B cell (primary cell): ENCODE measurements at regions not wholly inside any gene's neighbourhood (a gene's known extent, or its start where the extent isn't known, plus 50 kb on each side); places are given as distances from the start of the nearest gene placed in this dataset.

Experiments
- ATAC-seq: fragments of 200-7000 bp; cut with Tn5 transposase; one replicate; pipeline ENCODE4 v1.10.0; 2021; ENCODE audit warnings: low read depth, mild to moderate bottlenecking, moderate number of reproducible peaks, moderate library complexity
- CTCF ChIA-PET: fragments of 350-600 bp; sonication (Branson Sonifier 250); formaldehyde crosslinking; loops from one replicate; lab custom pipeline; 2021; ENCODE audit warnings: antibody characterized with exemption, inconsistent platforms; lab: Charles Lee
- POLR2A ChIA-PET: fragments of 350-600 bp; sonication (Branson Sonifier 250); formaldehyde crosslinking; loops from one replicate; lab custom pipeline; 2021; ENCODE audit warnings: antibody characterized with exemption; lab: Charles Lee
- DNase-seq: peaks from one replicate; pipeline ENCODE4 v3.0.0; 2013
- H2AFZ ChIP-seq: 2 replicates; pipeline ENCODE4 v1.6.1; 2012; ENCODE audit warnings: mild to moderate bottlenecking, low read depth, low read length; ENCODE audit not compliant: insufficient read depth, poor library complexity, severe bottlenecking
- H3K27ac ChIP-seq, 2 donors: 1 replicate in 1 of 2; 2 replicates in 1 of 2; pipeline ENCODE4 v1.5.1; 2012 to 2013; ENCODE audit warnings: low read length in 2 of 2, mild to moderate bottlenecking in 2 of 2, moderate library complexity in 1 of 2
- H3K27me3 ChIP-seq, 4 experiments: fragments of 200-600 bp in 1 of 4; sonication (generic) in 1 of 4; replicated peaks in 1 of 4; 1 replicate in 2 of 4; 2 replicates in 2 of 4; pipeline versions ENCODE4 v1.6.1 to v1.7.0; 2013 to 2016; ENCODE audit warnings: low read length in 3 of 4, mild to moderate bottlenecking in 2 of 4, mixed read lengths in 1 of 4, moderate library complexity in 1 of 4; ENCODE audit not compliant: insufficient read depth in 4 of 4, control insufficient read depth in 3 of 4; ENCODE audit errors: control extremely low read depth in 1 of 4
- H3K36me3 ChIP-seq, 2 experiments: replicated peaks in 1 of 2; 1 replicate in 1 of 2; 2 replicates in 1 of 2; pipeline versions ENCODE4 v1.6.1 to v1.7.1; 2013; ENCODE audit warnings: low read length in 1 of 2; ENCODE audit not compliant: insufficient read depth in 2 of 2, control insufficient read depth in 1 of 2; ENCODE audit errors: control extremely low read depth in 1 of 2, extremely low read depth in 1 of 2
- H3K4me1 ChIP-seq, 2 donors: fragments of 200-600 bp in 1 of 2; sonication (generic) in 1 of 2; 1 replicate in 1 of 2; 2 replicates in 1 of 2; pipeline versions ENCODE4 v1.5.1 to v1.6.1; 2013 to 2017; ENCODE audit warnings: low read length in 2 of 2; ENCODE audit not compliant: control insufficient read depth in 2 of 2, insufficient read depth in 2 of 2
- H3K4me2 ChIP-seq: replicated peaks from 2 replicates; pipeline ENCODE3; 2012; ENCODE audit warnings: mild to moderate bottlenecking, low read depth, low read length; ENCODE audit not compliant: poor library complexity, severe bottlenecking
- H3K4me3 ChIP-seq, 5 experiments: fragments of 200-600 bp in 1 of 5; sonication (generic) in 1 of 5; 1 replicate in 3 of 5; 2 replicates in 2 of 5; pipeline versions ENCODE4 v1.5.1 to v1.7.0; 2011 to 2016; ENCODE audit warnings: low read length in 4 of 5, mild to moderate bottlenecking in 4 of 5, low read depth in 2 of 5, control low read depth in 1 of 5, moderate library complexity in 1 of 5; ENCODE audit not compliant: insufficient read depth in 1 of 5; ENCODE audit errors: control extremely low read depth in 1 of 5, extremely low read depth in 1 of 5
- H3K79me2 ChIP-seq: fragments of 200-600 bp; sonication (generic); one replicate; pipeline ENCODE4 v1.6.0; 2016; ENCODE audit warnings: low read length; ENCODE audit not compliant: control insufficient read depth, insufficient read depth
- H3K9ac ChIP-seq: fragments of 200-600 bp; sonication (generic); 2 replicates; pipeline ENCODE4 v1.6.1; 2017; ENCODE audit warnings: mild to moderate bottlenecking, low read length, moderate library complexity
- H3K9me3 ChIP-seq, 3 donors: one replicate each; pipeline versions ENCODE4 v1.6.1 to v1.7.1; 2013; ENCODE audit warnings: low read length in 2 of 3; ENCODE audit not compliant: control insufficient read depth in 2 of 3, insufficient read depth in 1 of 3; ENCODE audit errors: control extremely low read depth in 1 of 3
- H4K20me1 ChIP-seq: 2 replicates; pipeline ENCODE4 v1.6.0; 2012; ENCODE audit warnings: mild to moderate bottlenecking, low read length; ENCODE audit not compliant: insufficient read depth, control insufficient read depth, poor library complexity, severe bottlenecking
- H3K27ac Mint-ChIP-seq: one replicate; pipeline ENCODE4 v1.8.0; 2021; ENCODE audit warnings: mixed read lengths
- H3K27me3 Mint-ChIP-seq: one replicate; pipeline ENCODE4 v1.8.0; 2021; ENCODE audit warnings: mixed read lengths
- H3K4me1 Mint-ChIP-seq: one replicate; pipeline ENCODE4 v1.8.0; 2021; ENCODE audit warnings: mixed read lengths
- H3K4me3 Mint-ChIP-seq: one replicate; pipeline ENCODE4 v1.8.0; 2021; ENCODE audit warnings: mixed read lengths
- H3K9me3 Mint-ChIP-seq: one replicate; pipeline ENCODE4 v1.8.0; 2022; ENCODE audit warnings: mixed read lengths; ENCODE audit not compliant: insufficient read depth
- EZH2 ChIP-seq: IDR thresholded peaks from 2 replicates; pipeline ENCODE4 v1.6.1; 2012; ENCODE audit warnings: borderline replicate concordance, low read depth, mild to moderate bottlenecking, moderate library complexity, low read length; ENCODE audit not compliant: insufficient read depth, poor library complexity, severe bottlenecking
- WGBS: methylation state at CpG from one replicate; pipeline ENCODE4 v1.1.5; 2013; ENCODE audit warnings: missing lambda C conversion rate; ENCODE audit not compliant: insufficient coverage; 5-methylcytosine and 5-hydroxymethylcytosine counted together
- intact Hi-C: fragments of 100-400 bp; cut with micrococcal nuclease; formaldehyde crosslinking; loops from one replicate; pipeline ENCODE4 v1.10.0; 2022
- TF ChIP-seq, protein P1 (sequence below): fragments of 200-600 bp; IDR thresholded peaks from one replicate; pipeline ENCODE4 v1.8.0; 2022; ENCODE audit warnings: antibody characterized with exemption, mild to moderate bottlenecking

DNA sequence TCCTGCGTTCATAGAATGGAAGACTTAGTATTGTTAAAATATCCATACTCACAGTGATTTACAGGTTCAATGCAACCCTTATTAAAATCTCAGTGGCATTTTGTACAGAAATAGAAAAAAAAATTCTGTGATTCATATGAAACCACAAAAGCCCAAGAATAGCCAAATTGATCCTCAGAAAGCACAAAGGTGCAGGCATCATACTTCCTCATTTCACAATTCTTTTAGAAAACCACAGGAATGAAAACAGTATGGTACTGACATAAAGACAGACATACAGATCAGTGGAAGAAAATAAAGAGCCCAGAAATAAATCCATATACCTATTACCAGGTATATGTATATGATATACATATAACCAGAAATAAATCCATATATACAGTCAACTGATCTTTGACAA lies 86.8 kb upstream of the MEGF10 start:
- Mint-ChIP-seq H3K27ac (no peak overlapping the region), H3K27me3 (peaks cover 25% of the 10 kb centered on the region), H3K4me3 (no peak overlapping the region), H3K9me3 (peaks cover 8% of the 10 kb centered on the region), H3K4me1 (peaks cover 2% of the 10 kb centered on the region)
- H3K27me3 ChIP-seq: no peaks in the 10 kb centered on the region
- WGBS: no CpG with 5 or more reads among the region's 1 CpG
- H3K27ac ChIP-seq: no peak overlapping the region
- H3K4me1 ChIP-seq: no peaks in the 10 kb centered on the region
- ATAC-seq (no peak), DNase-seq (no peak)
- no peak overlapping the region for H3K4me3 ChIP-seq
- H4K20me1 ChIP-seq: no peaks in the 10 kb centered on the region
- CTCF ChIA-PET: no interaction called here
- POLR2A ChIA-PET: no interaction called here
- H3K36me3 ChIP-seq: no peaks in the 10 kb centered on the region
- H3K4me2 ChIP-seq: no peak overlapping the region
- intact Hi-C loops: no loop called here
- no peak overlapping the region for H3K9ac ChIP-seq
- no peak overlapping the region for H2AFZ ChIP-seq
- H3K79me2 ChIP-seq: no peaks in the 10 kb centered on the region
- TF ChIP-seq, protein P1, sequence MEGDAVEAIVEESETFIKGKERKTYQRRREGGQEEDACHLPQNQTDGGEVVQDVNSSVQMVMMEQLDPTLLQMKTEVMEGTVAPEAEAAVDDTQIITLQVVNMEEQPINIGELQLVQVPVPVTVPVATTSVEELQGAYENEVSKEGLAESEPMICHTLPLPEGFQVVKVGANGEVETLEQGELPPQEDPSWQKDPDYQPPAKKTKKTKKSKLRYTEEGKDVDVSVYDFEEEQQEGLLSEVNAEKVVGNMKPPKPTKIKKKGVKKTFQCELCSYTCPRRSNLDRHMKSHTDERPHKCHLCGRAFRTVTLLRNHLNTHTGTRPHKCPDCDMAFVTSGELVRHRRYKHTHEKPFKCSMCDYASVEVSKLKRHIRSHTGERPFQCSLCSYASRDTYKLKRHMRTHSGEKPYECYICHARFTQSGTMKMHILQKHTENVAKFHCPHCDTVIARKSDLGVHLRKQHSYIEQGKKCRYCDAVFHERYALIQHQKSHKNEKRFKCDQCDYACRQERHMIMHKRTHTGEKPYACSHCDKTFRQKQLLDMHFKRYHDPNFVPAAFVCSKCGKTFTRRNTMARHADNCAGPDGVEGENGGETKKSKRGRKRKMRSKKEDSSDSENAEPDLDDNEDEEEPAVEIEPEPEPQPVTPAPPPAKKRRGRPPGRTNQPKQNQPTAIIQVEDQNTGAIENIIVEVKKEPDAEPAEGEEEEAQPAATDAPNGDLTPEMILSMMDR: no peak
- no peak for TF ChIP-seq EZH2
- H3K9me3 ChIP-seq: no peaks in the 10 kb centered on the region

DNA sequence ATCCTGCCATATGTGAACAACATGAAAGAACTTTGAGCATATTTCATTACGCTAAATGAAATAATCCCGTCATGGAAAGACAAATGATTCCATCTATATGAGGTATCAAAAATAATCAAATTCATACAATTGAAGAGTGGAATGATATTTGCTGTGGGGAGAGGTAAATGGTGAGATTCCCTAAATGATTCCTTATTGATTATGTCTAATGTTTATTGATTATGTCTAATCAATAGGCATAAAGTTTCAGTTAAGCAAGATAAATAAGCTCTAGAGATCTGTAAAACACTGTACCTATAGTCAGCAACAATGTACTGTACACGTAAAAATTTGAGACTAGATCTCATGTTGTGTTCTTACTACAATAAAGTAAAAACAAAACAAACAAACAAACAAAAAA lies 85.4 kb upstream of the MEGF10 start:
- Mint-ChIP-seq H3K4me3 (no peak overlapping the region), H3K27me3 (peaks cover 17% of the 10 kb centered on the region), H3K27ac (no peak overlapping the region), H3K9me3 (peaks cover 4% of the 10 kb centered on the region), H3K4me1 (peaks cover 2% of the 10 kb centered on the region)
- no peak overlapping the region for H3K4me3 ChIP-seq
- no peaks in the 10 kb centered on the region for H3K36me3 ChIP-seq
- no peak for ATAC-seq
- H3K9ac ChIP-seq: no peak overlapping the region
- no peaks in the 10 kb centered on the region for H3K27me3 ChIP-seq
- H4K20me1 ChIP-seq: no peaks in the 10 kb centered on the region
- DNase-seq: no peak
- no peaks in the 10 kb centered on the region for H3K4me1 ChIP-seq
- H3K4me2 ChIP-seq: no peak overlapping the region
- no peak overlapping the region for H2AFZ ChIP-seq
- ChIA-PET CTCF (no interaction called here), POLR2A (no interaction called here)
- no peak overlapping the region for H3K27ac ChIP-seq
- intact Hi-C loops: no loop called here
- no peak for TF ChIP-seq EZH2
- TF ChIP-seq, protein P1: no peak
- no peaks in the 10 kb centered on the region for H3K9me3 ChIP-seq
- WGBS: no CpG with 5 or more reads among the region's 3 CpGs
- H3K79me2 ChIP-seq: no peaks in the 10 kb centered on the region
